Kidney epithelial cell (primary cell): ENCODE measurements at regions not wholly inside any gene's neighbourhood (a gene's known extent, or its start where the extent isn't known, plus 50 kb on each side); places are given as distances from the start of the nearest gene placed in this dataset.

Experiments
- DNase-seq: peaks from one replicate; pipeline ENCODE4 v3.0.0-alpha.2; 2010; ENCODE audit warnings: low read depth
- H3K27me3 ChIP-seq: 2 replicates; pipeline ENCODE4 v1.6.0; 2011; ENCODE audit warnings: low read length; ENCODE audit not compliant: control insufficient read depth, insufficient read depth
- H3K36me3 ChIP-seq: 2 replicates; pipeline ENCODE4 v1.5.1; 2011; ENCODE audit warnings: low read length; ENCODE audit not compliant: control insufficient read depth, insufficient read depth
- H3K4me3 ChIP-seq: 2 replicates; pipeline ENCODE4 v1.5.1; 2011; ENCODE audit warnings: low read depth, mild to moderate bottlenecking, control low read depth, low read length
- TF ChIP-seq, protein P1 (sequence below): IDR thresholded peaks from 2 replicates; pipeline ENCODE4 v1.5.1; 2011; ENCODE audit warnings: mild to moderate bottlenecking, moderate library complexity, low read length, control low read depth, inconsistent platforms; ENCODE audit not compliant: insufficient read depth, poor library complexity, severe bottlenecking

DNA sequence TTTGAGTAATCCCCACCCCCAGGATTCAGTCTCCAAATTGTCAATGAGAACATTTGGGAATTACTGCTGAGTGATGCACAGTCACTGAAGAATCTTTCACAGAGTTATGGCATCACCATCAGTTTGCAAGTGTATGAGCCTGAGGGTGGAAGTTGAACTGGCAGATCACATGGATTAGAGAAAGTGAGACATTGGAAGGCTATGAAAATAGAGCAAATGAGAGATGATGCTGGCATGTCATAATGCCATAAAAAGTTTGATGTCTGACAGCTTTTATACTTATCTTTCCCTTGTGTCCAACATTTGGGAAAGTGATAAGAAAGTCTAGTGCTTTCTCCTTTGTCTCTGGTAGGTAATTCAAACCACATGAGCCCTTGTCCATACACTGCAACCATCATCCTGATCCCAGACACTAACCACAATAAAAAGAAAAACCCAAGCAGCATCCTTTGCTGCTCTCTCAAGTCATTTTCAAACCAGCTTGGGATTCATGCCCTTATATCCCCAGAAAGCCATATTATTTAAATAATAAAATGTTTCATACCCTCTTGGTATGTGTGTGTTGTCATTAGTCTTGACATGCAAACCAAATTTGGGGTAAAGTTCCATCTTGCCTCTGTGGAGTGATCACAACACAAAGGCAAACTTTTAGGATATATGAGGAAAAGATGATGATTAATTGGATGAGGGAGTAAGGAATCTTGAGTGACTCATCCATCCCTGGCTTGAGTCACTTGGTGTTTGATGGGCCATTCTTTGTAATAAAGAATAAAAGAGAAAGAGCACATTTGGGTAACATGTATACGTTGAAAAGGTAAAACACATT, 438.9 kb downstream of the GRXCR1 start:
- Histone ChIP-seq H3K36me3 (no peaks in the 10 kb centered on the region), H3K4me3 (no peak overlapping the region), H3K27me3 (no peaks in the 10 kb centered on the region)
- peak; percentile 48 for DNase-seq
- TF ChIP-seq, protein P1, sequence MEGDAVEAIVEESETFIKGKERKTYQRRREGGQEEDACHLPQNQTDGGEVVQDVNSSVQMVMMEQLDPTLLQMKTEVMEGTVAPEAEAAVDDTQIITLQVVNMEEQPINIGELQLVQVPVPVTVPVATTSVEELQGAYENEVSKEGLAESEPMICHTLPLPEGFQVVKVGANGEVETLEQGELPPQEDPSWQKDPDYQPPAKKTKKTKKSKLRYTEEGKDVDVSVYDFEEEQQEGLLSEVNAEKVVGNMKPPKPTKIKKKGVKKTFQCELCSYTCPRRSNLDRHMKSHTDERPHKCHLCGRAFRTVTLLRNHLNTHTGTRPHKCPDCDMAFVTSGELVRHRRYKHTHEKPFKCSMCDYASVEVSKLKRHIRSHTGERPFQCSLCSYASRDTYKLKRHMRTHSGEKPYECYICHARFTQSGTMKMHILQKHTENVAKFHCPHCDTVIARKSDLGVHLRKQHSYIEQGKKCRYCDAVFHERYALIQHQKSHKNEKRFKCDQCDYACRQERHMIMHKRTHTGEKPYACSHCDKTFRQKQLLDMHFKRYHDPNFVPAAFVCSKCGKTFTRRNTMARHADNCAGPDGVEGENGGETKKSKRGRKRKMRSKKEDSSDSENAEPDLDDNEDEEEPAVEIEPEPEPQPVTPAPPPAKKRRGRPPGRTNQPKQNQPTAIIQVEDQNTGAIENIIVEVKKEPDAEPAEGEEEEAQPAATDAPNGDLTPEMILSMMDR, result no peak

DNA sequence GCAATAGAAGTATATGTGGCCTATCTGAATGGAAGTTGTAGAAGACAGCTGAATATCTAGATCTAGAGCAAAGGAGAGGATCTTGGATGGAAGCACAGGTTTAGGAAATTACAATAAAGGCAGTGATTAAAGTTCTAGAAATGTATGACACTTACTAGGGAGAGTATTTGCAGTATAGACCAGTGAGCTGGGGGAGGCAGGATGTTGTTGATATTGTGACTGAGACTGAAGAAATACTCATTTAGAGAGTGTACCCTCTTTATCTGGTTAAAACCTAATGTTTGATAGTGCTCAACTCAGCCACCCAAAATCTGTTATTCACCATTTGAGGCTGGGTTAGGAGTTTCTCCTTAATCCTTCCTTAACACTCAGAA, 439.5 kb downstream of the GRXCR1 start:
- no peaks in the 10 kb centered on the region for H3K27me3 ChIP-seq
- TF ChIP-seq, protein P1, result no peak
- no peaks in the 10 kb centered on the region for H3K36me3 ChIP-seq
- no peak for DNase-seq
- H3K4me3 ChIP-seq, result no peak overlapping the region

DNA sequence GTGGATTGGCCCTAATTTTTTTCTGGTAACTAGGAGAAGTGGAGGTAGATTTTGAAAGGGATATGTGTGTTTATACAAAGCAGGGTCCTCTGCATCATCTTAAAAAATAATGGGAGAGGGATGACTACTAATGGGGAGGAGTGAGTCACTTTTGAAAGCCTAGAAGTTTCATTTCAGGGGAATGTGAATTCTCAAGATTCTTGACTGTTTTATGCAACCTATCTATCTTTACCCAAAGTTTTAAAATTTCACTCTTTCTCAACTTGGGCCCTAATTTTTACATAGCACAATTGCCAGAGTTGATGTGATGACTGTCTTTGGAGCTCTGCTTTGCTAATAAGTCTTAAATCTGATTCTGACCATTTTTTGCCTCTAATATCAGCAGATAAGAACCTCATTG, 445.2 kb downstream of the GRXCR1 start:
- Histone ChIP-seq H3K4me3 (no peak overlapping the region), H3K36me3 (no peaks in the 10 kb centered on the region), H3K27me3 (no peaks in the 10 kb centered on the region)
- no peak for DNase-seq
- TF ChIP-seq, protein P1, result no peak

DNA sequence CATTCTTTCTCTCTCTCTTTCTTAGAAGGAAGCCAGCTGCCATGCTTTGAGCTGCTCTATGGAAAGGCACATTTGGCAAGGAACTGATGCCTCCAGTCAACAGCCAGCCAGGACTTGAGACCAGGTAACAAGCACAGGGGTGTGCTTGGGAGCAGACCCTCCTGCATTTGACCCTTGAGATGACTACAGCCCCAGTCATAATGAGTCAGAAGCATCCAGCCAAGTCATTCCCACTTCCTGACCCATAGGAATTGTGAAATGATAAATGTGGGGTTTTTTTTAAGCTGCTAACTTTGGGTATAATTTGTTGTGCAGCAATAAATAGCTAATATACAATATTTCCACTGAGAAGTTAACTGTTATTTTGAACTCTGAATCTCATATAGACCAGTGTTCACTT, 446.9 kb downstream of the GRXCR1 start:
- Histone ChIP-seq H3K4me3 (no peak overlapping the region), H3K27me3 (no peaks in the 10 kb centered on the region), H3K36me3 (no peaks in the 10 kb centered on the region)
- TF ChIP-seq, protein P1, result no peak
- DNase-seq, result peak; percentile 59

DNA sequence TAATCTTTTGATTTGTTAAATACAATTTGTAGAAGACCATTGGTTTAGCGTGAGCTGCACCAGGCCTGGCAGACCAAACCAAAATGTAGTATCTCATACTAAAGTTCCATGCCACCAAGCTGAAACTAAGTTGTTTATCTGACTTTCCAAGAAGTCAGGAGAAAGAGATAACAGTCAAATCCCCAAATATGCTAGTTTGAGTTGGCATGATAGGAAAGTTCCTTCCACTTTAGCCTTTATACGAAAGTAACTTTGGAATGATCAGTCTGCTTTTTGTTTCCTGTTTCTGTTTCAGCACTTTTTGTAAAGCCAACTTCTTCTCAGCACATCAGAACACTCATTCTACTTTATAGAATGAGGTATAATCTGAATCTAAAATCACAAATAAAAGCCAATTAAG, 449.2 kb downstream of the GRXCR1 start:
- no peak for DNase-seq
- TF ChIP-seq, protein P1, result no peak
- Histone ChIP-seq H3K36me3 (no peaks in the 10 kb centered on the region), H3K27me3 (no peaks in the 10 kb centered on the region), H3K4me3 (no peak overlapping the region)

DNA sequence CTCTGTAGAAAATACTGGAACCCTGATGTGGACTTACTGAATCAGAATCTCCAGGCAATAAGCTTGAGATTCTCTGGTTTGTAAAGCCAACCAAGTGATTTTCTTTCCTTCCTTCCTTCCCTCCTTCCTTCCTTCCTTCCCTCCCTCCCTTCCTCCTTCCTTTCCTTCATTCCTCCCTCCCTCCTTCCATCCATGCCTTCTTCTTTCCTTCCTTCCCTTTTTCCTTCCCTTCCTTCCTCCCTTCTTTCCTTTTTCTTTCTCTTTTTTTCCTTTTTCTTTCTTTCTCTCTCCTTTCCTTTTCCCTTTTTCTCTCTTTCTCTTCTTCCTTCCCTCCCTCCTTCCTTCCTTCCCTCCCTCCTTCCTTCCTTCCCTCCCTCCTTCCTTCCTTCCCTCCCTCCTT, 450.8 kb downstream of the GRXCR1 start:
- no peak overlapping the region for H3K4me3 ChIP-seq
- TF ChIP-seq, protein P1, result no peak
- no peaks in the 10 kb centered on the region for H3K36me3 ChIP-seq
- DNase-seq, result no peak
- H3K27me3 ChIP-seq, result no peaks in the 10 kb centered on the region
